Ishikawa (cell line): ENCODE measurements at regions not wholly inside any gene's neighbourhood (a gene's known extent, or its start where the extent isn't known, plus 50 kb on each side); places are given as distances from the start of the nearest gene placed in this dataset.

ENCODE experiments used
- CEBPB ChIP-seq: IDR thresholded peaks from 2 replicates; pipeline ENCODE4 v1.6.1; 2012
- CREB1 ChIP-seq: IDR thresholded peaks from 2 replicates; pipeline ENCODE4 v1.6.1; 2012; ENCODE audit warnings: low read depth
- EGR1 ChIP-seq: IDR thresholded peaks from 2 replicates; pipeline ENCODE4 v1.6.1; 2012
- EP300 ChIP-seq: IDR thresholded peaks from 2 replicates; pipeline ENCODE4 v1.6.1; 2012; ENCODE audit warnings: borderline replicate concordance
- FOXM1 ChIP-seq: IDR thresholded peaks from 2 replicates; pipeline ENCODE4 v1.6.1; 2012; ENCODE audit warnings: low read depth, borderline replicate concordance
- NFIC ChIP-seq: IDR thresholded peaks from 2 replicates; pipeline ENCODE4 v1.6.1; 2012
- RAD21 ChIP-seq: IDR thresholded peaks from 2 replicates; pipeline ENCODE4 v1.6.1; 2012; ENCODE audit warnings: low read depth
- TAF1 ChIP-seq: IDR thresholded peaks from 2 replicates; pipeline ENCODE4 v1.6.1; 2012; ENCODE audit warnings: low read depth, mild to moderate bottlenecking
- TCF12 ChIP-seq: IDR thresholded peaks from 2 replicates; pipeline ENCODE4 v1.6.1; 2012; ENCODE audit warnings: low read depth
- TEAD4 ChIP-seq: IDR thresholded peaks from 2 replicates; pipeline ENCODE4 v1.6.1; 2012
- YY1 ChIP-seq: IDR thresholded peaks from 2 replicates; pipeline ENCODE4 v1.6.1; 2012; ENCODE audit warnings: low read depth
- ZBTB7A ChIP-seq: IDR thresholded peaks from 2 replicates; pipeline ENCODE4 v1.6.1; 2012; ENCODE audit warnings: low read depth
- TF ChIP-seq, protein P1 (sequence below): IDR thresholded peaks from 2 replicates; pipeline ENCODE4 v1.6.1; 2012; ENCODE audit warnings: low read depth, mild to moderate bottlenecking
- TF ChIP-seq, protein P2 (sequence below): IDR thresholded peaks from 2 replicates; pipeline ENCODE4 v1.6.1; 2012
- TF ChIP-seq, protein P3 (sequence below): IDR thresholded peaks from 2 replicates; pipeline ENCODE4 v1.6.1; 2012

DNA sequence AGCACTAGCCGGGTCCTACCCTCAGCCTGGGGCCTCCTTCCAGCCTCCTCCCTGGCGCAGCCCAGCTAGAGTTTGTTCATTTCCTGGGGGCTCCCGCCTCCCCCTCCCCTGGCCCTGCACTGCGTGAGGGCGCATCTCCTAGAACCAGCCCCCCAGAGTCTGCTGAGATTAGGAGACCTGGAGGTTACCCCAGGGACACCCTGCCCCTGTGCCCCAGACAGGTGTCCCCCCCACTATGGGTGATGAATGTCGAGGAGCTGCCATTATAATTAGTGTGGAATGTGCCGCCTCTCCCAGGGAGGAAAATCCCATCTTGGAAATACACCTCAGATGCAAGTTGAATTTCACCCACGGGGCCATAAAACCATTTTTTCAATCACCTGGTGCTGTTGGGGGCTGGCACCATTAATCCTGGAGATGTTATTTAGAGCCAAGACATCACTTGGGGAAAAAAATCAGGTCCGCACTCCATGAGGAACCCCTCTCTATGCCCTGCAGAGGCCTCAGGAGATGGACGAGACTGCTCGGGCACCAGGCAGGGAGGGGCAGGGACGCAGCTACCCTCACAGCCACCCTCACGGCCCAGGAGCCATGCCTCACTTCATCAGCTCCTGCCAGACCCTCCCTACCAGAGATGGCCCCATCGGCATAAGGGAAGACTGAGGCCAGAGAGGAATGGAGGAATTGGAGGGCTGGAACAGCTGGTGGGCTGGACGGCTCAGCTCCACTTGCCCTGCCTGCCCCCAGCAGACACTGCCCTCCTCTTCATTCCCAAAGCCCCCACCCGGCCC lies 197.5 kb downstream of the IGLL1 start:
- TF ChIP-seq CREB1: no peak
- no peak for TF ChIP-seq TEAD4
- TF ChIP-seq EGR1: no peak
- TF ChIP-seq FOXM1: no peak
- TF ChIP-seq RAD21: no peak
- TF ChIP-seq CEBPB: no peak
- TF ChIP-seq, protein P1, sequence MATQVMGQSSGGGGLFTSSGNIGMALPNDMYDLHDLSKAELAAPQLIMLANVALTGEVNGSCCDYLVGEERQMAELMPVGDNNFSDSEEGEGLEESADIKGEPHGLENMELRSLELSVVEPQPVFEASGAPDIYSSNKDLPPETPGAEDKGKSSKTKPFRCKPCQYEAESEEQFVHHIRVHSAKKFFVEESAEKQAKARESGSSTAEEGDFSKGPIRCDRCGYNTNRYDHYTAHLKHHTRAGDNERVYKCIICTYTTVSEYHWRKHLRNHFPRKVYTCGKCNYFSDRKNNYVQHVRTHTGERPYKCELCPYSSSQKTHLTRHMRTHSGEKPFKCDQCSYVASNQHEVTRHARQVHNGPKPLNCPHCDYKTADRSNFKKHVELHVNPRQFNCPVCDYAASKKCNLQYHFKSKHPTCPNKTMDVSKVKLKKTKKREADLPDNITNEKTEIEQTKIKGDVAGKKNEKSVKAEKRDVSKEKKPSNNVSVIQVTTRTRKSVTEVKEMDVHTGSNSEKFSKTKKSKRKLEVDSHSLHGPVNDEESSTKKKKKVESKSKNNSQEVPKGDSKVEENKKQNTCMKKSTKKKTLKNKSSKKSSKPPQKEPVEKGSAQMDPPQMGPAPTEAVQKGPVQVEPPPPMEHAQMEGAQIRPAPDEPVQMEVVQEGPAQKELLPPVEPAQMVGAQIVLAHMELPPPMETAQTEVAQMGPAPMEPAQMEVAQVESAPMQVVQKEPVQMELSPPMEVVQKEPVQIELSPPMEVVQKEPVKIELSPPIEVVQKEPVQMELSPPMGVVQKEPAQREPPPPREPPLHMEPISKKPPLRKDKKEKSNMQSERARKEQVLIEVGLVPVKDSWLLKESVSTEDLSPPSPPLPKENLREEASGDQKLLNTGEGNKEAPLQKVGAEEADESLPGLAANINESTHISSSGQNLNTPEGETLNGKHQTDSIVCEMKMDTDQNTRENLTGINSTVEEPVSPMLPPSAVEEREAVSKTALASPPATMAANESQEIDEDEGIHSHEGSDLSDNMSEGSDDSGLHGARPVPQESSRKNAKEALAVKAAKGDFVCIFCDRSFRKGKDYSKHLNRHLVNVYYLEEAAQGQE: no peak
- no peak for TF ChIP-seq TAF1
- no peak for TF ChIP-seq TCF12
- TF ChIP-seq YY1: no peak
- no peak for TF ChIP-seq EP300
- TF ChIP-seq, protein P2, sequence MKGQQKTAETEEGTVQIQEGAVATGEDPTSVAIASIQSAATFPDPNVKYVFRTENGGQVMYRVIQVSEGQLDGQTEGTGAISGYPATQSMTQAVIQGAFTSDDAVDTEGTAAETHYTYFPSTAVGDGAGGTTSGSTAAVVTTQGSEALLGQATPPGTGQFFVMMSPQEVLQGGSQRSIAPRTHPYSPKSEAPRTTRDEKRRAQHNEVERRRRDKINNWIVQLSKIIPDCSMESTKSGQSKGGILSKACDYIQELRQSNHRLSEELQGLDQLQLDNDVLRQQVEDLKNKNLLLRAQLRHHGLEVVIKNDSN: no peak
- TF ChIP-seq NFIC: no peak
- TF ChIP-seq, protein P3, sequence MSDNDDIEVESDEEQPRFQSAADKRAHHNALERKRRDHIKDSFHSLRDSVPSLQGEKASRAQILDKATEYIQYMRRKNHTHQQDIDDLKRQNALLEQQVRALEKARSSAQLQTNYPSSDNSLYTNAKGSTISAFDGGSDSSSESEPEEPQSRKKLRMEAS: no peak
- TF ChIP-seq ZBTB7A: no peak

DNA sequence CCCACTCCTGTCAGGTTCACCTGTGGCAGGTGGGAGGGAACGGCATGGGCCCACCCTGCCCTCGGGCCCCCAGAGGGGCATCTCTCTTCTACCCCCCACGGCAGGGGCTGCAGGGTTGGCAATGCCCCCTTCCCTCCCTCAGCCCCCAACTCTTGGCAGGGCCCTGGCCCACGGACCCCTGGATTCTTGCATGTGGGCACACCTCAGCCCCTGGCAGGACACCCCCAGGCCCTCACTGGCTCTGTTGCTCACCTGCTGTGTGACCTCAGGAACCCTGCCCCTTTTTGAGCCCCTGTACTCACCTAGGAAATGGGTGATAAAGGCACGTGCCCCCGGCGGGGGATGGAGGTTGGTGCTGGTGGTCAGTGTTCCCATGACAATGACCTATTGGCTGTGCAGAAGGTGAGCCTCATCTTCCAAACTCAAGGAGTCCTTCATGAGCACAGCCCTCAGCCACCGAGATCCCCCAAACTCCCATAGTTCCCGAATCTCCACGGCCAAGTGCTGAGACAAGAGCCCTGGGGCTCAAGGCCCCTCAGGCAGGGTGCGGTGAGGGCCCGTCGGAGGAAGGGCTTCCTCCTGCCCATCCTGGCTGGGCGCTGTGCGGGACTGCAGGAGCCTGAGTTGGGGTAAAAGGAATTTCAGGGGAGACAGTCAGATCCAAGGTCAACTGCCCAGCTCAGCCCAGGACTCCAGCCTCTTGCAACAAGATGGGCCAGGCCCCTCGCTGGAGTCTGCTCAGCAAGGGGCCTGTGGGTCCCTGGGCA lies 198.2 kb downstream of the IGLL1 start:
- TF ChIP-seq, protein P2: no peak
- no peak for TF ChIP-seq CEBPB
- no peak for TF ChIP-seq NFIC
- TF ChIP-seq TAF1: no peak
- TF ChIP-seq, protein P1: no peak
- TF ChIP-seq EGR1: no peak
- no peak for TF ChIP-seq ZBTB7A
- TF ChIP-seq, protein P3: no peak
- no peak for TF ChIP-seq EP300
- no peak for TF ChIP-seq CREB1
- TF ChIP-seq RAD21: no peak
- TF ChIP-seq YY1: no peak
- no peak for TF ChIP-seq TCF12
- no peak for TF ChIP-seq TEAD4

DNA sequence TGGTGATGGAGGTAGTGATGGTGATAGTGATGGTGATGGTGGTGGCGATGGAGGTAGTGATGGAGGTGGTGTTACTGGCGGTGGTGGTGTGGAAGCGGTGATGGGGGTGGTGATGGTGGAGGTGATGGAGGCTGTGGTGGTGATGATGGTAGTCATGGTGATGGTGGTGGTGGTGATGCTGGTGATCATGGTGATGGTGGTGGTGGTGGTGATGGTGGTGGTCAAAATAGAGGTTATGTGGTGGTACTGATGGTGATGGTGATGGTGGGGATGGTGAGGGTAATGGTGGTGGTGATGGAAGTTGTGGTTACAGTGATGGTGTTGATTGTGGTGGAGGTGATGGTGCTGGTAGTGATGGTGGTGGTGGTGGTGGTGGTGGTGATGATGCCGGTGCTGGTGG lies 199.2 kb downstream of the IGLL1 start:
- TF ChIP-seq, protein P3: no peak
- TF ChIP-seq EP300: no peak

DNA sequence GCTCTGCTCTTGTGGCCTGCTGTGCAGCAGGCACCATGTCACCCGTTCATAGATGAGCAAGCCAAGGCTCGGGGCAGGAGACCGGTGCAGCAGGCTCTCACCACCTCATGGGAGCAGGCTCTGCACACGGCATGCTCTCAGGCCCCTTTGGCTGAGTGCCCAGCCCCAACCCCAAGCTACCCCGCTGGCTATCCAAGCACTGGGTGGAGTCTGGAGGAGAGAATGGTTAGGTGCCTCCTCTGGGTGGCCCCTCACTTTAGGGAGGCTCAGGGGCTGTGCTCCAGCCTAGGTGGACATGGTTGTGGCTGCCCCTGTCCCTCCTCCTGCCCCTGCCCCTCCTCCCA lies 199.9 kb downstream of the IGLL1 start:
- TF ChIP-seq TAF1 (no peak), YY1 (no peak), NFIC (peak; percentile 79), FOXM1 (no peak), TCF12 (no peak), RAD21 (peak; percentile 13; the same call in 1 of the 2 replicates), TEAD4 (no peak), CREB1 (no peak)

DNA sequence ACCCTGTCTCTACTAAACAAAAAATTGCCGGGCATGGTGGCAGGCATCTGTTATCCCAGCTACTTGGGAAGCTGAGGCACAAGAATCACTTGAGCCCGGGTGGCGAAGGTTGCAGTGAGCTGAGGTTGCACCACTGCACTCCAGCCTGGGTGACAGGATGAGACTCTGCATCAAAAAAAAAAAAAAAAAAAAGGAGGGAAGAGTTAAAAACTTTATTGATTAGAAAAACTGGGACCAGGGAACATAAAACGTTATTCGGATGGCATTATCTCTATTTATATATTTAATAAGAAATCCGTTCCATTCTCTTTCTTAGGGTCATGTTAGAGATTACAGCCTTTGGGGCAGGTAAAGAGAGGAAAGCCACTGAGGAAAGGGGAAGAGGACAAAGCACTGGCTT lies 197.5 kb downstream of the BCR start:
- TF ChIP-seq TAF1 (no peak), CREB1 (no peak), YY1 (no peak), EGR1 (no peak), TEAD4 (no peak), CEBPB (no peak), ZBTB7A (no peak), TCF12 (no peak), FOXM1 (no peak), NFIC (no peak), RAD21 (no peak), EP300 (no peak)
- TF ChIP-seq, protein P2: no peak
- TF ChIP-seq, protein P1: no peak
- TF ChIP-seq, protein P3: no peak
